Tibial nerve (tissue), 4 donors: ENCODE measurements at regions not wholly inside any gene's neighbourhood (a gene's known extent, or its start where the extent isn't known, plus 50 kb on each side); places are given as distances from the start of the nearest gene placed in this dataset.

Experiments
- DNase-seq, 2 donors: peaks; one replicate each; pipeline ENCODE4 v3.0.0-alpha.2; 2019; ENCODE audit warnings: low spot score in 2 of 2
- H3K27ac ChIP-seq, 4 donors: fragments of 200-600 bp; sonication (generic) in 3 of 4; one replicate each; pipeline ENCODE4 v1.5.1; 2017 to 2019; ENCODE audit warnings: mild to moderate bottlenecking in 1 of 4
- H3K27me3 ChIP-seq, 2 donors: fragments of 200-600 bp; sonication (generic) in 1 of 2; one replicate each; pipeline versions ENCODE4 v1.5.1 to v1.6.0; 2017 to 2019
- H3K36me3 ChIP-seq, 3 donors: fragments of 200-600 bp; sonication (generic); one replicate each; pipeline ENCODE4 v1.5.1; 2018 to 2019
- H3K4me1 ChIP-seq, 4 donors: fragments of 200-600 bp; sonication (generic) in 3 of 4; one replicate each; pipeline ENCODE4 v1.5.1; 2017 to 2019
- H3K4me3 ChIP-seq, 4 donors: fragments of 200-600 bp; sonication (generic) in 3 of 4; one replicate each; pipeline ENCODE4 v1.5.1; 2017 to 2019; ENCODE audit warnings: mild to moderate bottlenecking in 1 of 4, moderate library complexity in 1 of 4
- H3K9me3 ChIP-seq, 4 donors: fragments of 200-600 bp; sonication (generic) in 3 of 4; one replicate each; pipeline ENCODE4 v1.5.1; 2017 to 2019
- CTCF ChIP-seq, 5 experiments: fragments of 200-600 bp in 3 of 5; fragments of 450-650 bp in 2 of 5; sonication (generic) in 3 of 5; IDR thresholded peaks; one replicate each; pipeline ENCODE4 v1.5.1; 2016 to 2019; ENCODE audit warnings: antibody characterized with exemption in 5 of 5, mild to moderate bottlenecking in 3 of 5, moderate library complexity in 2 of 5
- EP300 ChIP-seq, 2 donors: sonication (generic); formaldehyde crosslinking; IDR thresholded peaks; one replicate each; pipeline ENCODE4 v1.6.1; 2017; ENCODE audit warnings: antibody characterized with exemption in 2 of 2, mild to moderate bottlenecking in 1 of 2
- POLR2A ChIP-seq, 2 donors: fragments of 450-650 bp; IDR thresholded peaks; one replicate each; pipeline ENCODE4 v1.6.1; 2017; ENCODE audit warnings: antibody characterized with exemption in 2 of 2, mild to moderate bottlenecking in 2 of 2, moderate library complexity in 2 of 2
- WGBS, 2 donors: methylation state at CpG; one replicate each; pipeline ENCODE4 v1.1.5; 2018; 5-methylcytosine and 5-hydroxymethylcytosine counted together

GRCh38 chr4:81550388-81550859, 78.7 kb upstream of the RASGEF1B start:
- Histone ChIP-seq H3K27ac (peak overlapping the region in 1 of 4 donors; percentile 22), H3K27me3 (no peaks in the 10 kb centered on the region), H3K4me3 (no peak overlapping the region), H3K9me3 (no peaks in the 10 kb centered on the region), H3K4me1 (peaks cover 0 to 26% (median 7%) of the 10 kb centered on the region in 4 donors), H3K36me3 (no peaks in the 10 kb centered on the region)
- no peak for DNase-seq
- TF ChIP-seq POLR2A (IDR thresholded peaks at IDR 0.05) (no peak), CTCF (IDR thresholded peaks at IDR 0.05) (no peak), EP300 (IDR thresholded peaks at IDR 0.05) (no peak)
- 54 to 57% methylated on average over 5 of the region's 5 CpGs for WGBS, 2 donors

DNA sequence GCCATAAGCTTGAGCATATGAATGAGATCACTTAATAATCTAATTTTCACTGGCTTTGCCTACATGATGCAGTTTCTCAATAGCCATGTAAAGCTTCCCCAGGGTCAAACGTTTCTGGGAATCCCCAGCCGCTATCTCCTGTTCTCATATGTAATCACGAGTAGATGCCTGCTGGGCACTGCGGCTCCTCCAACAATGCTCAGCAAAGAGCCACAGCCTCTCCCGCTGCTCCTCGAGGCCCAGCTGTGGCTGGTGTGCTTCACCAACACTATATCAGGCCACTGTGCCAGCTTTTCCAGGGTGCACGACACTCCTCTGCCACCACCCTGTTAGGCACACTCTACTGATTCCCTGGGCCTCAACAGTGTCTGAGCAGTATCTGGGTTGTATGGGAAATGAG, 78.3 kb upstream of the RASGEF1B start:
- no peak overlapping the region for H3K4me3 ChIP-seq
- no peaks in the 10 kb centered on the region for H3K36me3 ChIP-seq
- no peak for DNase-seq
- H3K4me1 ChIP-seq: peaks cover 0 to 26% (median 7%) of the 10 kb centered on the region in 4 donors
- no peak overlapping the region for H3K27ac ChIP-seq
- no peaks in the 10 kb centered on the region for H3K27me3 ChIP-seq
- WGBS, 2 donors: 70 to 76% methylated on average over 7 of the region's 7 CpGs
- no peaks in the 10 kb centered on the region for H3K9me3 ChIP-seq
- TF ChIP-seq POLR2A (IDR thresholded peaks at IDR 0.05) (no peak), CTCF (IDR thresholded peaks at IDR 0.05) (no peak)

DNA sequence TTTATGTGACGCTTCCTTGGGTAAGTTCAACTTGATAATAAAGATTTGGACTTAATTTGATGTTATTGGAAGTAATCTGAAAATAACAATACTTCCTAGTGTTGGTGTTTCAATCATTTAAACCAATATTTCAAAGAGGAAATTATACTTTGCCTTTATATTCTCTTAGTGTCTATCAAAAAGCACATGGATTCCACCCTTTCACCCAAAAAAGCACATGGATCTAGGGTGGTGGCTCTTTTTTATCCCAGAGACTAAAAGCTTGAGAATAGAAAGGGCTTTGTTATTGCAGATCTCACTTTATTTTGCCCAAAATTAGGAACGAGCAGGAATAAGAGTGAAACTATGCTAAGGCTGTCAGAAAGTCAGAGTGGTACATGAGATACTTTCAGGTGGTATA, 75.1 kb upstream of the RASGEF1B start:
- 65 to 74% methylated on average over 2 of the region's 2 CpGs for WGBS, 2 donors
- H3K9me3 ChIP-seq: peaks cover 0 to 5% (median 1%) of the 10 kb centered on the region in 4 donors
- H3K4me1 ChIP-seq: peaks cover 0 to 22% (median 6%) of the 10 kb centered on the region in 4 donors
- H3K27ac ChIP-seq: no peak overlapping the region
- DNase-seq: no peak
- H3K4me3 ChIP-seq: no peak overlapping the region
- H3K36me3 ChIP-seq: no peaks in the 10 kb centered on the region
- no peaks in the 10 kb centered on the region for H3K27me3 ChIP-seq
- TF ChIP-seq EP300 (IDR thresholded peaks at IDR 0.05): no peak
- TF ChIP-seq POLR2A (IDR thresholded peaks at IDR 0.05): no peak

GRCh38 chr4:81541161-81541945, 69.6 kb upstream of the RASGEF1B start:
- 47 to 54% methylated on average over 4 of the region's 4 CpGs for WGBS, 2 donors
- H3K4me3 ChIP-seq: no peak overlapping the region
- H3K4me1 ChIP-seq: no peaks in the 10 kb centered on the region
- no peak overlapping the region for H3K27ac ChIP-seq
- H3K9me3 ChIP-seq: peaks cover 0 to 5% (median 1%) of the 10 kb centered on the region in 4 donors
- no peak for DNase-seq
- TF ChIP-seq EP300 (IDR thresholded peaks at IDR 0.05) (no peak), POLR2A (IDR thresholded peaks at IDR 0.05) (no peak), CTCF (IDR thresholded peaks at IDR 0.05) (no peak)
- H3K36me3 ChIP-seq: no peaks in the 10 kb centered on the region
- no peaks in the 10 kb centered on the region for H3K27me3 ChIP-seq

GRCh38 chr4:81538716-81539427, 67.2 kb upstream of the RASGEF1B start:
- WGBS, 2 donors: 64 to 70% methylated on average over 6 of the region's 6 CpGs
- TF ChIP-seq EP300 (IDR thresholded peaks at IDR 0.05) (no peak), CTCF (IDR thresholded peaks at IDR 0.05) (no peak), POLR2A (IDR thresholded peaks at IDR 0.05) (no peak)

More at GRCh38 chr4:81538716-81539427, 67.2 kb upstream of the RASGEF1B start:
- Histone ChIP-seq H3K36me3 (no peaks in the 10 kb centered on the region), H3K27ac (no peak overlapping the region), H3K27me3 (no peaks in the 10 kb centered on the region), H3K9me3 (peaks cover 0 to 5% (median 1%) of the 10 kb centered on the region in 4 donors), H3K4me3 (no peak overlapping the region), H3K4me1 (no peaks in the 10 kb centered on the region)
- no peak for DNase-seq
